Stromal cell of bone marrow (primary cell): ENCODE measurements at regions not wholly inside any gene's neighbourhood (a gene's known extent, or its start where the extent isn't known, plus 50 kb on each side); places are given as distances from the start of the nearest gene placed in this dataset.

Source experiments
- DNase-seq: peaks from one replicate; pipeline ENCODE4 v3.0.0-alpha.2; 2012; ENCODE audit warnings: low read depth

- peak; percentile 95 for DNase-seq
Measured at GRCh38 chr3:90015688-90016356, 908.4 kb downstream of the EPHA3 start.

- DNase-seq, result no peak
Measured at GRCh38 chr3:90016555-90016954, 909.1 kb downstream of the EPHA3 start.

- no peak for DNase-seq
Measured at GRCh38 chr3:90018779-90019178, 911.4 kb downstream of the EPHA3 start.

GRCh38 chr3:90025019-90025418 lies 917.6 kb downstream of the EPHA3 start:
- no peak for DNase-seq

GRCh38 chr3:90026406-90026805 lies 919.0 kb downstream of the EPHA3 start:
- no peak for DNase-seq

- peak; percentile 61 for DNase-seq
Measured at GRCh38 chr3:90031121-90031520, 923.7 kb downstream of the EPHA3 start.

GRCh38 chr3:90032980-90033641 lies 925.7 kb downstream of the EPHA3 start:
- DNase-seq, result no peak

GRCh38 chr3:90034038-90034437 lies 926.6 kb downstream of the EPHA3 start:
- DNase-seq, result no peak

- no peak for DNase-seq
Measured at GRCh38 chr3:90035643-90036042, 928.2 kb downstream of the EPHA3 start.

- no peak for DNase-seq
Measured at GRCh38 chr3:90036939-90037469, 929.6 kb downstream of the EPHA3 start.

- no peak for DNase-seq
Measured at GRCh38 chr3:90039994-90040393, 932.6 kb downstream of the EPHA3 start.

- DNase-seq, result no peak
Measured at GRCh38 chr3:90040554-90040953, 933.1 kb downstream of the EPHA3 start.

- no peak for DNase-seq
Measured at GRCh38 chr3:90041995-90042394, 934.6 kb downstream of the EPHA3 start.

- DNase-seq, result no peak
Measured at GRCh38 chr3:90043287-90043686, 935.9 kb downstream of the EPHA3 start.

GRCh38 chr3:90044084-90044816 lies 936.8 kb downstream of the EPHA3 start:
- no peak for DNase-seq

GRCh38 chr3:90052425-90052950 lies 945.1 kb downstream of the EPHA3 start:
- DNase-seq, result no peak

GRCh38 chr3:90054311-90054710 lies 946.9 kb downstream of the EPHA3 start:
- DNase-seq, result peak; percentile 28

GRCh38 chr3:90055666-90056065 lies 948.2 kb downstream of the EPHA3 start:
- DNase-seq, result no peak

- no peak for DNase-seq
Measured at GRCh38 chr3:90056281-90057032, 949.0 kb downstream of the EPHA3 start.

GRCh38 chr3:90062016-90062415 lies 954.6 kb downstream of the EPHA3 start:
- peak; percentile 75 for DNase-seq

GRCh38 chr3:90062631-90063200 lies 955.3 kb downstream of the EPHA3 start:
- DNase-seq, result peak; percentile 46

- DNase-seq, result no peak
Measured at GRCh38 chr3:90068783-90069182, 961.4 kb downstream of the EPHA3 start.
